Effector memory CD4-positive, alpha-beta T cell (primary cell): ENCODE measurements at regions not wholly inside any gene's neighbourhood (a gene's known extent, or its start where the extent isn't known, plus 50 kb on each side); places are given as distances from the start of the nearest gene placed in this dataset.
A peak's percentile ranks its signal among the peaks of the same experiment; 100 is the strongest.

Source experiments
- DNase-seq, 3 donors: peaks; one replicate each; pipeline ENCODE4 v3.0.0-alpha.2; 2020
- H3K27ac ChIP-seq: 2 replicates; pipeline ENCODE4 v1.7.0; 2013; ENCODE audit warnings: mild to moderate bottlenecking, low read length, moderate library complexity; ENCODE audit not compliant: insufficient read depth, poor library complexity, severe bottlenecking
- H3K27me3 ChIP-seq: replicated peaks from 2 replicates; pipeline ENCODE4 v1.7.0; 2013; ENCODE audit warnings: mild to moderate bottlenecking, low read length; ENCODE audit not compliant: insufficient read depth, control insufficient read depth, poor library complexity, severe bottlenecking
- H3K36me3 ChIP-seq: 2 replicates; pipeline ENCODE4 v1.7.0; 2013; ENCODE audit warnings: mild to moderate bottlenecking, low read length, moderate library complexity; ENCODE audit not compliant: control insufficient read depth, insufficient read depth
- H3K4me1 ChIP-seq: 2 replicates; pipeline ENCODE4 v1.7.0; 2013; ENCODE audit warnings: low read length, mild to moderate bottlenecking; ENCODE audit not compliant: control insufficient read depth, insufficient read depth, poor library complexity, severe bottlenecking
- H3K4me3 ChIP-seq: 2 replicates; pipeline ENCODE4 v1.7.0; 2013; ENCODE audit warnings: low read length, low read depth, mild to moderate bottlenecking; ENCODE audit not compliant: insufficient read depth, poor library complexity, severe bottlenecking
- H3K9me3 ChIP-seq: 2 replicates; pipeline ENCODE4 v1.7.0; 2013; ENCODE audit warnings: mild to moderate bottlenecking, low read length, moderate library complexity; ENCODE audit not compliant: control insufficient read depth

- no peaks in the 10 kb centered on the region for H3K4me1 ChIP-seq
- no peak overlapping the region for H3K27ac ChIP-seq
- no peaks in the 10 kb centered on the region for H3K27me3 ChIP-seq
- peak; percentile 16 to 45 (median 23) for DNase-seq
- H3K4me3 ChIP-seq = peak overlapping the region; percentile 39
- no peaks in the 10 kb centered on the region for H3K36me3 ChIP-seq
- no peaks in the 10 kb centered on the region for H3K9me3 ChIP-seq
Observed at GRCh38 chr11:128157423-128158298, 429.7 kb downstream of the ETS1 start.

DNA sequence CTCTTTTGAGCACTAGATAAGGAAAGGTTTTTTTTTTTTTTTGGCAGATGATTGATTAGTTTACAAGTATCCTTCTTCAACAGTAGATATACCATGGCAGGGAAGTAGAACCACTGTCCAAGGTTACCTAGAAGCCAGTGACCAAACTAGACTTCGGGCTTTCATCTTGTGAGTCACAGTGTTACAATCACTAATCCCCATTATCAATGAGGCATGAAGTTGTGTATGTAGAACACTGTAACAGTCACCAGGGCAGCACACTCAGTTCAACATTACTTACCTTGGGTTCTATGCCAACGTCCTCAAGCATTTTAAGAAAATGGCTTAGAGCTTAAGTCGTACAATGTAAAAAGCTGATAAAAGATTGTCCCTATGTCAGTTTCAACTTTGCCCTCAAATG, 430.9 kb downstream of the ETS1 start:
- Histone ChIP-seq H3K27ac (no peak overlapping the region), H3K4me3 (no peak overlapping the region), H3K36me3 (no peaks in the 10 kb centered on the region), H3K27me3 (no peaks in the 10 kb centered on the region), H3K4me1 (no peaks in the 10 kb centered on the region), H3K9me3 (no peaks in the 10 kb centered on the region)
- DNase-seq = no peak

DNA sequence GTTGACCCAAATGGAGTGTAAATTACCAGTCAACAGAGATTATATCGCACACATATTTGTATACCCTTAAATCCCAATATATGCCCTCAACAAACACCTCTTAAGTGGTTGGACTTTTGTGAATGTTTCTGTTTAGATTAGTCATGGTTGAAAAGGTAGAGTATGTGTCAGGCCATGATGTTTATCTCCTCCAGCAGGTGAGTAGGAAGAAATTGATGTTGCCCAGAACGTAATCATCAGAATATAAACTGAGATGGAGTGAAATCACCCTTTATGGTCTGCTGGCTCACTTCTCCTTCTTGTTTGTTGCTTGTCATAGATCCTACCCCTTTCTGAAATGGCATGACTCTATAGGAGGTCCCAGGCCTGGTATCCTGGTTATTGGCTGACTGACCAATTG, 431.8 kb downstream of the ETS1 start:
- H3K36me3 ChIP-seq = no peaks in the 10 kb centered on the region
- no peak overlapping the region for H3K4me3 ChIP-seq
- H3K9me3 ChIP-seq = no peaks in the 10 kb centered on the region
- no peak overlapping the region for H3K27ac ChIP-seq
- no peak for DNase-seq
- no peaks in the 10 kb centered on the region for H3K4me1 ChIP-seq
- no peaks in the 10 kb centered on the region for H3K27me3 ChIP-seq

- H3K4me1 ChIP-seq = no peaks in the 10 kb centered on the region
- DNase-seq = no peak
Observed at GRCh38 chr11:128153697-128154048, 433.7 kb downstream of the ETS1 start.

DNA sequence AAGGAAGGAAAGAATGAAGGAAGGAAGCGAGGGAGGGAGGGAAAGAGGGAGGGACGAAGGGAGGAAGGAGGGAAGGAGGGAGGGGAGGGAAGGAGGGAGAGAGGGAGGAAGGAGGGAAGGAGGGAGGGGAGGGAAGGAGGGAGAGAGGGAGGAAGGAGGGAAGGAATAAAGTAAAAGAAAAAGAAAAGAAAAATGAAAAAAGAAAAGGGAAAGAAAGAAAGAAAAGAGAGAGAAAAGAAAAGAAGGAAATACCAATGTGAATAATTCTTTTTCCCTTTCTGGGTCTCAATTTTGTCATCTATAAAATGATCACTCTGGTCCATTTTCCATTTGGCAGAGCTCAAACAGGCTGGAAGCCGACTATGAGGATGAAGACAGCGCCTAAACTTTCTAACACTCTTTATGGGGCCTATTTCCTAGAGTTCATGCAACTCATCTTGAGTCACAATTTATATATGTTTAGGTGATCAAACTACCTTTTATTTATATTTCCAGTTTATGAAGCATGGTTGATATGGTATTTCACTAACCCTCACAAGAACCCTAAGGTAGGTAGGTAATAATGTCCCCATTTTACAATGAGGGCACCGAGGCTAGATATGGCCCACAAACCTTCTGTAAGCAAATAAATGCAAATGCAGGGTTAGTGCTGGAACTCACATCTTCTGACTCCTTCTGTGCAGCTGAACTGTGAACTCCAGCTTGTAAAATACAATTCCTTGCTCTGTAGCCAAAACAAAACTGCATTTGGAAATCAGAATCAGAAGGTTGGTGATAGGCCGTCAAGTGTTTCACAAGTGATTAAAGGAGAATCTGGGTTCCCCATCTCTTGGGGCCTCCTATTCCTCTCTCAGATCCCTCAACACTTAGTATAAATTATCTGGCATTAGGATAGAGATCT, 434.3 kb downstream of the ETS1 start:
- Histone ChIP-seq H3K9me3 (no peaks in the 10 kb centered on the region), H3K27ac (no peak overlapping the region), H3K4me1 (no peaks in the 10 kb centered on the region), H3K4me3 (no peak overlapping the region), H3K27me3 (no peaks in the 10 kb centered on the region), H3K36me3 (no peaks in the 10 kb centered on the region)
- no peak for DNase-seq

More at GRCh38 chr11:128153697-128154048, 433.7 kb downstream of the ETS1 start:
- Histone ChIP-seq H3K9me3 (no peaks in the 10 kb centered on the region), H3K4me3 (no peak overlapping the region), H3K27ac (no peak overlapping the region), H3K27me3 (no peaks in the 10 kb centered on the region), H3K36me3 (no peaks in the 10 kb centered on the region)

DNA sequence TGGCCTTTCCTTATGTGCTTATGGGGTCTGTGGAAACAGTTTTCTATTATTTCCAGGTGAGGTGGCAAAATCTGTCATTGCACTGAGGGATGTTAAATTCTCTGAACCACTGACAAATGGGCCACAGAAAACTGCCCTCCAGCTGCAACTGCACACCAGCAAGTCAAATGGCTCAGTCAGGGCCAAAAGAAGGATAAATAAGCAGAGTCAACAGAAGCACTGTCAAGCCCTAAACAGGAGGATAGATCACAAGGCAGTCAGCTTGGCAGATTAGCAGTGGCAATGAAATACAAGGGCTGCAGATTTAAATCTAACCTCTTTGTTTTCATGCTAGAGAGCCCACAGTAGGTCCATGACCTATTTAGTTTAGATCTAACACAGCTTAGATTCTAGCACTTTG, 435.6 kb downstream of the ETS1 start:
- Histone ChIP-seq H3K4me1 (no peaks in the 10 kb centered on the region), H3K27me3 (no peaks in the 10 kb centered on the region), H3K36me3 (no peaks in the 10 kb centered on the region), H3K27ac (no peak overlapping the region), H3K9me3 (no peaks in the 10 kb centered on the region), H3K4me3 (no peak overlapping the region)
- no peak for DNase-seq

DNA sequence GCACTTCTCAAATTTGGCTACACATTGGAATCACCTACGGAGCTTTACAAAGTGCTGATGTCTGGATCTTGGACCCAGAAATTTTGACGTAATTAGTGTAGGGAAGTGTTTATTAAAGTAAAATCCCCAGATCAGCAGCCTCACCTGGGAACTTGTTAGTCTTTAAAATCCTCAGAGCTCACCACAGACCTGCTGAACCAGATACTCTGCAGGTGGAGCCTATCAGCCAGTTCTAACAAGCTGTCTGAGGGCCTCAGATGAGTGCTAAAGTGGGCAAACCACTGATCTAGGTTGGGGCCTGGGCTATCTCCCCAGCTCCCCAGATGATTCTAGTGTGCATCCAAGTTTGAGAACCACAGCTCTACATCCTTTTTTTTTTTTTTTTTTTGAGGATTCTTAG, 436.0 kb downstream of the ETS1 start:
- Histone ChIP-seq H3K36me3 (no peaks in the 10 kb centered on the region), H3K27ac (no peak overlapping the region), H3K4me3 (no peak overlapping the region), H3K9me3 (no peaks in the 10 kb centered on the region), H3K4me1 (no peaks in the 10 kb centered on the region), H3K27me3 (no peaks in the 10 kb centered on the region)
- no peak for DNase-seq

- Histone ChIP-seq H3K4me3 (no peak overlapping the region), H3K27me3 (no peaks in the 10 kb centered on the region), H3K27ac (no peak overlapping the region), H3K9me3 (no peaks in the 10 kb centered on the region), H3K4me1 (no peaks in the 10 kb centered on the region), H3K36me3 (no peaks in the 10 kb centered on the region)
- no peak for DNase-seq
Observed at GRCh38 chr11:128148208-128148607, 439.1 kb downstream of the ETS1 start.

DNA sequence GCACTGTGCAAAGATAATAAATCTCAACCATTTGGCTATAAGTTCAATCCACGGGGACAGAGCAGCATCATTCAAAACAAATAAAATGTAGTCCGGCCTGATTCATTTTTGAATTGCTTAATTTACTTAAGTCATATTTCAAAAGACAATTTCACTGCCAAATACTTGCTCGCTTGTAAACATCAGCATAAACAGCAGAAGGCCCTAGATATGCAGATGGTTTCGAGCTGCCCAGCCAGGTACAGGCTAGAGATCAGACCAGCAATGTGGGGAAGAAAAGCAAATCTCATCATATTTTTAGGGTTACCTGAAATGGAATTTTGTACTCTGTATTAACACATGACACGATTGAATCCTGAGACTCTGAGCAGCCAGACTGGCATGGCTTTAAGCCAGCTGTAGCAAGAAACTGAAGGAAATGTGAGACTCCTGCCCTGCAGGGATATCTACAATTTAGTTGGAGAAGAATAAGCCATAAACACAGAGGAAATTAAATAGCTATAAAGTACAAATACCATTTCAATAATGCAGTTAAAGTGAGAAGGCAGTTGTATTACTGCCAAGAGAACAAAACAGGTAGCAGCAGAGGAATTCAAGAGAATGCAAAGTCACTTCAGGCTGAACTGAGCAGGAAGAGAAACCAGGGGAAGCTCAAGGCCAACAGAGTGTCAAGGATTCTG, 440.3 kb downstream of the ETS1 start:
- Histone ChIP-seq H3K4me1 (no peaks in the 10 kb centered on the region), H3K9me3 (no peaks in the 10 kb centered on the region), H3K27ac (no peak overlapping the region), H3K4me3 (no peak overlapping the region), H3K36me3 (no peaks in the 10 kb centered on the region), H3K27me3 (no peaks in the 10 kb centered on the region)
- DNase-seq = no peak
